AG08395 (cell line): ENCODE measurements at regions not wholly inside any gene's neighbourhood (a gene's known extent, or its start where the extent isn't known, plus 50 kb on each side); places are given as distances from the start of the nearest gene placed in this dataset.

Source experiments
- DNase-seq: peaks from one replicate; pipeline ENCODE4 v3.0.0; 2012; ENCODE audit warnings: mixed read lengths, low spot score

DNA sequence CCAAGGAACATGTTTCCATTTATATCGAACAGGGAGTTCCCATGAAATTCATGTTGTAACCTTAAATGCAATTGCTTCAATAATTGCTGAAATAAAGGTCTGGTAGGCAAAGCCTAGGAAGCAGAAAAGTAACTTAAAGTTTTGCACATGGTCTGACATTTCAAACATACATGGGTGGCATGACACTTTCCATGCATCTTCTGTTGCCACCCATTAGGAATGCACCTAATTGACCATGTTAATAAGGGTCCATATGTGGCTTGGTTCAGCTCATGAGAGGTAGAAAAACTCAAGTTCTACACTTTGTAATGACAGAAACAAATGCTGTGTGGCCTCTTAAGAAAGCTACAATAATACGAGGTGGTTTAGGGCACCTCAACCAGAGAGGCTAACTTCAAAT is 72.0 kb upstream of the GORAB start:
- no peak for DNase-seq

DNA sequence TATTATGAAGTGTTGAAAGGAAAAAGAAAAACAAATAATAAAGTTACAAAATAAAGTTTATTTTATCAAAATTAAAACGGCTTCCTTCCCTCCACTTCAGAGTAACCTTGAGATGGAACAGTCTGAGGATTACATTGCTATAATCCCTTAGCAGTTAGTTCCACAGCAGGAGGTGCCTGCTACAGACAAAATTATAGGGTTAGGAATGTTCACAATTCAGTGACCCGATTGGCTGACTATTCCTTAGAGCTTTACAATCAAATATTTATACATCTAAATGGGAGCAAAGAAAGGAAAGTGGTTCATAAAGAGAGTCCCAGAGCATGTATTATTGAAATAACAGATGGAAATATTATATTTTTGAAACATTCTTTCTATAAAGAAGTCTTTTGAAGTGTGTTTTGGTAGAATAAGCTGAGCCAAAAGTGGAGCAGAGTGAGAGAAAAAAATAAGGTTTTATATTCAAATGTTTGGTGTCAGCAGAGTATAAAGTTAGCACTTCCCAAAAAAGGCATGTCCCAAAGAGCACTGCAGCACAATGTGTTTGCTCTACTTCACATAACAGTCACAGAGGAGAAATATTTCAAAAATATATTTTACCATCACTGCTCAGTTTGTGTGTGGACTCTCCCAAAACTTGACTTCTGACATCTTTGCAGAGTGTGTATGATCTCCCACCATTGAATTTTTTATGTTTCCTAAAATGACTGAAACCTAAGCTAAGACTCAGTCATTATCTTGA is 71.4 kb upstream of the GORAB start:
- DNase-seq: no peak

DNA sequence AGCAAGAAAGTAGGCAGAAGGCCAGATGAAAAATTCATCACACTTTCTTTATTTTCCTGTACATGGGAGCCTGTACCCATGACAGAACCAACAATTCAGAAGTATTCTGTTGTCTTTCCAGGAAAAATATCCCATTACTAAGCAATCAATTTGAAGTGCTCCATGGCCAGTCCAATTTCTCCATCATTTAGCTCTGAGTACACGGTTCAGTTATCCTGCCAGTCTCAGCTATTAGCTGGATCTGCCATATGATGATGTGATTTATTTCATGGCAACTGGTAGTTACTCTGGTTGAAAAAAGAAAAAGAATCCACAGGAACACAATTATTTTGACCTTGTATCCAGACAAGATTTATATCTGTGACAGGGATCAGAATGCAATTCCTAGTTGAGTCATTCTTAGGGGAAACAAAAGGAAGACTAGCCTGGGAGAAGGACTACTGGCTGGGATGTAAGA is 70.6 kb upstream of the GORAB start:
- peak; percentile 38 for DNase-seq

DNA sequence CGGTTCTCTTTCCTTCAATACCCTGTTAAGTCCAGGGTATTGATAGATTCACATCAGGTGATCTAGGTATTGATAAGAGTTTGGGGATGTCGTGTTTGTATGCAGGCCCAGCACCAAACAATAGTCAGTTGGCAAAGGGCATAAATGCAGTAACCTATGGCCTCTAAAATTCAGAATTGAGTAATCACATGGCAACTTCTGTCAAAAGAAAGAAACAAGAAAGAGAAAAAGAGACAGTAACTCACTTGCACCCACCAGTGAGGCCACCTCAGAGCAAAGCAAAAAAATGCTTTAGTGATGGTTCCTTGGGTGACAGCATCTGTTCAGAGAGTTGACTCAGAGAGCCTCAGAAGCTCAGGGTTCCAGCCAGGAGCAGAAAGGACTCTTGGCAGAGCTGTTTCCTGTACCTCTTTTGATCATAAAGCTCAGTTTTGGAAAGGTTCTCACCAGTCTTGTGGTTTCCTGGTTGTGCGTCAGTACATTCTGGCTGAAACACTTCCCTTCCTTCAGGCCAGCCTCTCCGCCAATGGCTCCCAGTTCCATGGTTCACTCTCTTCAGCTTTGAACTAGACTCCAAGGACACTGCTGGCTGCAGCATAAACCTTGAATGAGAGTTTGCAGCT is 70.1 kb upstream of the GORAB start:
- DNase-seq: peak; percentile 79

DNA sequence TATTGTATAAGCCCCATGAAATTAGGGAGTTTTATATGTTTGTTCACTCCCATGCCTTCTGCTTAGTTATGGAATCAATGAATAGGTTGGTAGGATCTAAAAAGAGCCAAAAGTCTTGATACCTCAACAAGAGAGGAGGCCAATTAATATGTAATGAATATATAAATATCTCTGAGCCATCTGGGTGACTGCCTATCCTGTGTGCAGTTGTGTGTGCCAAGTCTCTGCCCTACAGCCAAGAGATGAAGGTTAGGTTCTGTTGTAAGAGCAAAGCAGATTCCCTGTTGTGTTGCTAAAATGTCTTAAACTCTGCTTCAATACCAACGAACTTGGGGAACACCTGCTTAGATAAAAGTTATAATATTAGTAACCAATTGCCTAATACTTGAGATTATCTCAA is 61.8 kb upstream of the GORAB start:
- DNase-seq: no peak

DNA sequence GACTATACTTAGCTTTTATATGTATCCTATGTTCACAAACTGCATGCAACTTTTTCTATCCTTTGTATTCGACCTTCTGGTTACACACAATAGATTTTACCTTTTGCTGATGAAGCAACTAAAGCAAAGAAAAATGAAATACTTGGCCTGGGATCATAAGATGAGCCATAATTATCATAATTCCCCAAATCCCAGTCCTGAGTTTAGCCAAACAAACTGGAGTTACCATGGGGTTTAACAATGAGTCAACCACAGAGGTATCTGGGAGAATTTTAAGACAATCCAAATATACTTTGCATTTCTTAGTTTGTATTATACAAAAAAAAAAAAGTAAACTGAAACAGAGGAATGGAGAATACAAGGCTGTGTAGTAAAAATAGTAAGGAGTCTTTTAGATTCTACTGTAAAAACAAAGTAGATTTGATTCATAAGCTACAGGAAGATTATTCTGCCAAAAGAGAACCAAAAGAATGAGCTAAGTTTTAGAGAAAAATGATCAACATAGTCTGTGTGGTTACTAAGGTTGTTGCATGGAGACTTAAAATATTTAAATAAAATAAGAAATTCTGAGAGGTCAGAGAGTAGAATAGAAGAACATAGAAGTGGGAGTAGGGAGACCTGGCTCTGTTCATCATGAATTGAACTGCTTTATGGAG is 60.4 kb upstream of the GORAB start:
- DNase-seq: peak; percentile 65

DNA sequence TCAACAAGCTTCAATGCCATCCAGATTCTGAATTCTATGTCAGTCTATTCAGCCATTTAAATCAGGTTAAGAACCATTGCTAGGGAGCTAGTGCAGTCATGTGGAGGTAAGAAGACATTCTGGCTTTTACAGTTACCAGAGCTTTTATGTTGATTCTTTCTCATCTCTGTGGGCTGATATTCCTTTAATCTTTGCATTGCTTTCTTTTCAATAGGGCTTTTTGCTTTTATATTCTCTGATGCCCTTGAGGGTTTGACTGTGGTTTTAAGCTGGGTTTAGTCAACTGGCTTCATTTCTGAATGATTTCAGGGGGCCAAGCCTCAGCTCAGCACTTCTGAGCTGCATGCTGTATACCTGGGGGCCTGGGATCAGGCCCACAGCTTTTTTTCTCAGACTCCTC is 51.0 kb upstream of the GORAB start:
- no peak for DNase-seq
